Progenitor cell of endocrine pancreas (in vitro differentiated cells): ENCODE measurements at regions not wholly inside any gene's neighbourhood (a gene's known extent, or its start where the extent isn't known, plus 50 kb on each side); places are given as distances from the start of the nearest gene placed in this dataset.
"Not testable (repeated sequence)": the region's sequence is repeated elsewhere in the genome, so short reads cannot be mapped to it uniquely, and the experiment has no call there.

ENCODE experiments used
- DNase-seq: peaks from one replicate; pipeline ENCODE4 v3.0.0; 2021; ENCODE audit warnings: low spot score; ENCODE audit not compliant: unreplicated experiment
- H3K27ac Mint-ChIP-seq: 2 replicates; pipeline ENCODE4 v1.8.0; 2021; ENCODE audit warnings: mild to moderate bottlenecking, moderate library complexity, mixed read lengths
- H3K27me3 Mint-ChIP-seq: 2 replicates; pipeline ENCODE4 v1.8.0; 2021; ENCODE audit warnings: mixed read lengths
- H3K36me3 Mint-ChIP-seq: 2 replicates; pipeline ENCODE4 v1.8.0; 2022; ENCODE audit warnings: mixed read lengths; ENCODE audit not compliant: insufficient read depth
- H3K4me1 Mint-ChIP-seq: 2 replicates; pipeline ENCODE4 v1.8.0; 2021; ENCODE audit warnings: low read depth, mixed read lengths
- H3K4me3 Mint-ChIP-seq: 2 replicates; pipeline ENCODE4 v1.8.0; 2021; ENCODE audit warnings: low read depth, mild to moderate bottlenecking, moderate library complexity, mixed read lengths
- H3K9me3 Mint-ChIP-seq: 2 replicates; pipeline ENCODE4 v1.8.0; 2021; ENCODE audit warnings: low read depth, mixed read lengths
- CTCF ChIP-seq: fragments of 200-600 bp; sonication (generic); IDR thresholded peaks from one replicate; pipeline ENCODE4 v1.5.0; 2021; ENCODE audit warnings: antibody characterized with exemption, mild to moderate bottlenecking; ENCODE audit not compliant: unreplicated experiment

GRCh38 chr15:96142498-96142897 lies 188.0 kb upstream of the NR2F2 start:
- DNase-seq: no peak
- H3K27me3 Mint-ChIP-seq: no peaks in the 10 kb centered on the region
- H3K36me3 Mint-ChIP-seq: no peaks in the 10 kb centered on the region
- no peak for TF ChIP-seq CTCF
- H3K4me3 Mint-ChIP-seq: no peak overlapping the region
- H3K27ac Mint-ChIP-seq: no peak overlapping the region
- peaks cover 12% of the 10 kb centered on the region for H3K4me1 Mint-ChIP-seq
- H3K9me3 Mint-ChIP-seq: peaks cover 7% of the 10 kb centered on the region

- no peak for DNase-seq
- H3K9me3 Mint-ChIP-seq: peaks cover 3% of the 10 kb centered on the region
- no peak for TF ChIP-seq CTCF
- no peaks in the 10 kb centered on the region for H3K36me3 Mint-ChIP-seq
- H3K4me1 Mint-ChIP-seq: peaks cover 12% of the 10 kb centered on the region
- H3K4me3 Mint-ChIP-seq: no peak overlapping the region
- no peak overlapping the region for H3K27ac Mint-ChIP-seq
- no peaks in the 10 kb centered on the region for H3K27me3 Mint-ChIP-seq
Measured at GRCh38 chr15:96144734-96145133, 185.8 kb upstream of the NR2F2 start.

- DNase-seq: no peak
- no peak for TF ChIP-seq CTCF
- Mint-ChIP-seq H3K4me3 (no peak overlapping the region), H3K4me1 (peaks cover 20% of the 10 kb centered on the region), H3K27ac (no peak overlapping the region), H3K36me3 (no peaks in the 10 kb centered on the region), H3K9me3 (no peaks in the 10 kb centered on the region), H3K27me3 (no peaks in the 10 kb centered on the region)
Measured at GRCh38 chr15:96146726-96147125, 183.8 kb upstream of the NR2F2 start.

- H3K4me3 Mint-ChIP-seq: no peak overlapping the region
- TF ChIP-seq CTCF: no peak
- DNase-seq: no peak
- peaks cover 20% of the 10 kb centered on the region for H3K4me1 Mint-ChIP-seq
- H3K27me3 Mint-ChIP-seq: no peaks in the 10 kb centered on the region
- H3K27ac Mint-ChIP-seq: no peak overlapping the region
- no peaks in the 10 kb centered on the region for H3K36me3 Mint-ChIP-seq
- no peaks in the 10 kb centered on the region for H3K9me3 Mint-ChIP-seq
Measured at GRCh38 chr15:96147267-96147666, 183.2 kb upstream of the NR2F2 start.

- no peak for DNase-seq
- Mint-ChIP-seq H3K27me3 (no peaks in the 10 kb centered on the region), H3K9me3 (no peaks in the 10 kb centered on the region), H3K36me3 (no peaks in the 10 kb centered on the region), H3K27ac (no peak overlapping the region), H3K4me1 (peaks cover 18% of the 10 kb centered on the region), H3K4me3 (no peak overlapping the region)
- TF ChIP-seq CTCF: no peak
Measured at GRCh38 chr15:96150254-96150653, 180.2 kb upstream of the NR2F2 start.

GRCh38 chr15:96151749-96152148 lies 178.8 kb upstream of the NR2F2 start:
- not testable (repeated sequence) for DNase-seq, H3K4me3 Mint-ChIP-seq, H3K36me3 Mint-ChIP-seq, H3K27me3 Mint-ChIP-seq, H3K4me1 Mint-ChIP-seq, H3K27ac Mint-ChIP-seq, H3K9me3 Mint-ChIP-seq
